ENCODE measurements at regions not wholly inside any gene's neighbourhood (a gene's known extent, or its start where the extent isn't known, plus 50 kb on each side); places are given as distances from the start of the nearest gene placed in this dataset.

DNA sequence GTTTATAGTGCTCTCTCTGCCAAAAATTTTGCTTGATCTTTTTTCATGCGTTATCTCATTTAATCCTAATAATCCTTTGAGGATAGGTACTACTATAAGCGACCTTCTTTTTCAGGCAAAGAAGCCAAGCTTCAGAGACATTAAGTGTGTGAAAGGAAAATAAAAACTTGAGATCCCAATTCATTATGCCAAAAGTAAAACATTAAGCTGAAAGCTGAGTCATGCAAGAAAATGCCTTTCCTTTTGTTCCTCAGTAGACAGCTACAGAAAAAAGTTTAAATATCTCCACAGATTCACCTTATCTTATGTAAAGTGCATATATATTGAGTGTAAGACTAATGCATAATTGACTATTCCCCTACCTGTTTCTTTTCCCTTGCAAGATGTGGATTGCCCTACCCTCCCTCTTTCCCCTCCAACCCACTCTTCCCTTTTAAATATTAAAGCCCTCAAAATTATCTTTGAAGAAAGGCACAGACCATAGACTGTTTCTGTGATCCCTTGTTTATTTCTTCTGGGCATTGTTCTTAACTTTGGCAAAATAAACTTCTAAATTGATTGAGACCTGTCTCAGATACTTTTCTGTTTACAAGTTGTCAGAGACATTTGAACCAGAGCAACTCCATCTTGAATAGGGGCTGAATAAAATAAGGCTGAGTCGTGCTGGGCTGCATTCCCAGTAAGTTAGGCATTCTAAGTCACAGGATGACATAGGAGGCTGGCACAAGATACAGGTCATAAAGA is 1139.9 kb upstream of the LRRN3 start:
- intact Hi-C loops (cut with DNase I; ENCODE audit: low total_unique reads): no loop called here
- WGBS, 2 donors: 53 to 59% methylated on average over 3 of the region's 3 CpGs
- H3K4me3 ChIP-seq (ENCODE audit: low read depth, poor library complexity, severe bottlenecking): no peak overlapping the region
- no peak for DNase-seq (ENCODE audit: low spot score in 2 of 2)
- TF ChIP-seq POLR2A (IDR thresholded peaks at IDR 0.05): no peak
- TF ChIP-seq, protein P1, sequence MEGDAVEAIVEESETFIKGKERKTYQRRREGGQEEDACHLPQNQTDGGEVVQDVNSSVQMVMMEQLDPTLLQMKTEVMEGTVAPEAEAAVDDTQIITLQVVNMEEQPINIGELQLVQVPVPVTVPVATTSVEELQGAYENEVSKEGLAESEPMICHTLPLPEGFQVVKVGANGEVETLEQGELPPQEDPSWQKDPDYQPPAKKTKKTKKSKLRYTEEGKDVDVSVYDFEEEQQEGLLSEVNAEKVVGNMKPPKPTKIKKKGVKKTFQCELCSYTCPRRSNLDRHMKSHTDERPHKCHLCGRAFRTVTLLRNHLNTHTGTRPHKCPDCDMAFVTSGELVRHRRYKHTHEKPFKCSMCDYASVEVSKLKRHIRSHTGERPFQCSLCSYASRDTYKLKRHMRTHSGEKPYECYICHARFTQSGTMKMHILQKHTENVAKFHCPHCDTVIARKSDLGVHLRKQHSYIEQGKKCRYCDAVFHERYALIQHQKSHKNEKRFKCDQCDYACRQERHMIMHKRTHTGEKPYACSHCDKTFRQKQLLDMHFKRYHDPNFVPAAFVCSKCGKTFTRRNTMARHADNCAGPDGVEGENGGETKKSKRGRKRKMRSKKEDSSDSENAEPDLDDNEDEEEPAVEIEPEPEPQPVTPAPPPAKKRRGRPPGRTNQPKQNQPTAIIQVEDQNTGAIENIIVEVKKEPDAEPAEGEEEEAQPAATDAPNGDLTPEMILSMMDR (IDR thresholded peaks at IDR 0.05): no peak

DNA sequence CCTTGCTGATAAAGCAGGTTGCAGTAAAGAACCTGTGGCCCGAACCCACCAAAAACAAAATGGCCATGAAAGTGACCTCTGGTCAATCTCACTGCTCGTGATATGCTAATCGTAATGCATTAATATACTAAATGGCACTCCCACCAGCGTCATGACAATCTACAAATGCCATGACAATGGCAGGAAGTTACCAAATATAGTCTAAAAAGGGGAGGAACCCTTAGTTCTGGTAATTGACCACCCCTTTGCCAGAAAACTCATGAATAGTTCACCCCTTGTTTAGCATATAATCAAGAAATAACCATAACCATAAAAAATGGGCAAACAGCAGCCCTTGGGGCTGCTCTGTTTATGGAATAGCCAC is 1139.4 kb upstream of the LRRN3 start:
- no peak for DNase-seq (ENCODE audit: low spot score in 2 of 2)
- H3K4me3 ChIP-seq (ENCODE audit: low read depth, poor library complexity, severe bottlenecking): no peak overlapping the region
- TF ChIP-seq POLR2A (IDR thresholded peaks at IDR 0.05): no peak
- TF ChIP-seq, protein P1 (IDR thresholded peaks at IDR 0.05): no peak
- 87 to 88% methylated on average over 4 of the region's 4 CpGs for WGBS, 2 donors
- intact Hi-C loops (cut with DNase I; ENCODE audit: low total_unique reads): no loop called here

- intact Hi-C loops (cut with DNase I; ENCODE audit: low total_unique reads): no loop called here
- no peak overlapping the region for H3K4me3 ChIP-seq (ENCODE audit: low read depth, poor library complexity, severe bottlenecking)
- TF ChIP-seq, protein P1 (IDR thresholded peaks at IDR 0.05): no peak
- no peak for TF ChIP-seq POLR2A (IDR thresholded peaks at IDR 0.05)
- DNase-seq (ENCODE audit: low spot score in 2 of 2): no peak
Measured at GRCh38 chr7:109955986-109956385, 1134.9 kb upstream of the LRRN3 start.

GRCh38 chr7:109956916-109957315 is 1134.0 kb upstream of the LRRN3 start:
- H3K4me3 ChIP-seq (ENCODE audit: low read depth, poor library complexity, severe bottlenecking): no peak overlapping the region
- no peak for DNase-seq (ENCODE audit: low spot score in 2 of 2)
- intact Hi-C loops (cut with DNase I; ENCODE audit: low total_unique reads): no loop called here
- TF ChIP-seq POLR2A (IDR thresholded peaks at IDR 0.05): no peak
- TF ChIP-seq, protein P1 (IDR thresholded peaks at IDR 0.05): no peak

- DNase-seq (ENCODE audit: low spot score in 2 of 2): no peak
- TF ChIP-seq POLR2A (IDR thresholded peaks at IDR 0.05): no peak
- TF ChIP-seq, protein P1 (IDR thresholded peaks at IDR 0.05): no peak
- no peak overlapping the region for H3K4me3 ChIP-seq (ENCODE audit: low read depth, poor library complexity, severe bottlenecking)
- intact Hi-C loops (cut with DNase I; ENCODE audit: low total_unique reads): no loop called here
- WGBS, 2 donors: 58 to 93% methylated on average over 3 of the region's 3 CpGs
Measured at GRCh38 chr7:109963741-109964140, 1127.2 kb upstream of the LRRN3 start.

DNA sequence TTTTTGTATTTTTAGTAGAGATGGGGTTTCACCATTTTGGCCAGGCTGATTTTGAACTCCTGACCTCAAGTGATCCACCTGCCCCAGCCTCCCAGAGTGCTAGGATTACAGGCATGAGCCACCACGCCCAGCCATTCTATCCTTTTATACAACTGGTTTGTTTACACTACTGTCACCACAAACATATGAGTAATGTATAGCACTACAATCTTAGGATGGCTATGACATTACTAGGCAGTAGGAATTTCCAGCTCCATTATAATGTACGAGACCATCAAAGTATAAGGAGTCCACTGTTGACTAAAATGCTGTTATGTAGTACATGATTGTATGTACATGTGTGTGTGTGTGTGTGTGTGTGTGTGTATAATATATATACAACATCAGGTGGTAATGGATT is 1126.1 kb upstream of the LRRN3 start:
- no peak overlapping the region for H3K4me3 ChIP-seq (ENCODE audit: low read depth, poor library complexity, severe bottlenecking)
- intact Hi-C loops (cut with DNase I; ENCODE audit: low total_unique reads): no loop called here
- 71 to 79% methylated on average over 2 of the region's 2 CpGs for WGBS, 2 donors
- TF ChIP-seq, protein P1 (IDR thresholded peaks at IDR 0.05): no peak
- DNase-seq (ENCODE audit: low spot score in 2 of 2): no peak

Measured in lower leg skin (tissue), 4 donors.